ENCODE measurements at regions not wholly inside any gene's neighbourhood (a gene's known extent, or its start where the extent isn't known, plus 50 kb on each side); places are given as distances from the start of the nearest gene placed in this dataset.
"Not testable (repeated sequence)": the region's sequence is repeated elsewhere in the genome, so short reads cannot be mapped to it uniquely, and the experiment has no call there.

GRCh38 chr5:129163810-129164378, 69.3 kb downstream of the ISOC1 start:
- DNase-seq, result no peak

- no peak for DNase-seq
Measured at GRCh38 chr5:129170050-129170449, 75.5 kb downstream of the ISOC1 start.

GRCh38 chr5:129171194-129171944, 76.8 kb downstream of the ISOC1 start:
- no peak for DNase-seq

GRCh38 chr5:129172580-129172979, 78.0 kb downstream of the ISOC1 start:
- peak in 1 of 56 donors; percentile 1 for DNase-seq

- DNase-seq, result no peak
Measured at GRCh38 chr5:129173771-129174170, 79.2 kb downstream of the ISOC1 start.

- DNase-seq, result no peak
Measured at GRCh38 chr5:129174480-129174879, 79.9 kb downstream of the ISOC1 start.

- no peak for DNase-seq
Measured at GRCh38 chr5:129177451-129177850, 82.9 kb downstream of the ISOC1 start.

- no peak for DNase-seq
Measured at GRCh38 chr5:129199308-129199707, 104.8 kb downstream of the ISOC1 start.

- no peak for DNase-seq
Measured at GRCh38 chr5:129204525-129204924, 110.0 kb downstream of the ISOC1 start.

GRCh38 chr5:129216001-129216400, 121.5 kb downstream of the ISOC1 start:
- DNase-seq, result no peak

- no peak for DNase-seq
Measured at GRCh38 chr5:129217179-129217578, 122.6 kb downstream of the ISOC1 start.

GRCh38 chr5:129223178-129223577, 128.6 kb downstream of the ISOC1 start:
- no peak for DNase-seq

GRCh38 chr5:129228577-129228976, 134.0 kb downstream of the ISOC1 start:
- no peak for DNase-seq

GRCh38 chr5:129241755-129242154, 147.2 kb downstream of the ISOC1 start:
- no peak for DNase-seq

- no peak for DNase-seq
Measured at GRCh38 chr5:129243039-129243438, 148.5 kb downstream of the ISOC1 start.

GRCh38 chr5:129244478-129244877, 149.9 kb downstream of the ISOC1 start:
- no peak for DNase-seq

GRCh38 chr5:129245489-129245888, 150.9 kb downstream of the ISOC1 start:
- peak in 10 of 56 donors; percentile 1 to 23 (median 6) for DNase-seq

GRCh38 chr5:129246088-129246487, 151.5 kb downstream of the ISOC1 start:
- DNase-seq, result no peak

GRCh38 chr5:129249886-129250285, 155.3 kb downstream of the ISOC1 start:
- DNase-seq, result no peak

GRCh38 chr5:129271308-129271707, 176.8 kb downstream of the ISOC1 start:
- peak in 6 of 56 donors; percentile 2 to 39 (median 4) for DNase-seq

GRCh38 chr5:129284010-129284409, 176.1 kb upstream of the ADAMTS19 start:
- DNase-seq, result no peak

- DNase-seq, result not testable (repeated sequence)
Measured at GRCh38 chr5:129294216-129294615, 165.9 kb upstream of the ADAMTS19 start.

GRCh38 chr5:129306725-129307124, 153.4 kb upstream of the ADAMTS19 start:
- no peak for DNase-seq

All from nucleus accumbens (tissue), 56 donors.